GM12891 (cell line): ENCODE measurements at regions not wholly inside any gene's neighbourhood (a gene's known extent, or its start where the extent isn't known, plus 50 kb on each side); places are given as distances from the start of the nearest gene placed in this dataset.

Experiments
- PAX5 ChIP-seq: IDR thresholded peaks from 2 replicates; pipeline ENCODE4 v1.6.1; 2011; ENCODE audit warnings: low read length, moderate library complexity, mild to moderate bottlenecking; ENCODE audit not compliant: insufficient read depth, severe bottlenecking
- POLR2A ChIP-seq: IDR thresholded peaks from 2 replicates; pipeline ENCODE4 v1.6.1; 2011; ENCODE audit warnings: low read depth, low read length, control low read depth
- POLR2AphosphoS5 ChIP-seq: IDR thresholded peaks from 2 replicates; pipeline ENCODE4 v1.6.1; 2011; ENCODE audit warnings: low read depth, low read length, control low read depth
- SPI1 ChIP-seq: IDR thresholded peaks from 2 replicates; pipeline ENCODE4 v1.6.1; 2011; ENCODE audit warnings: low read depth, low read length, control low read depth
- TAF1 ChIP-seq: IDR thresholded peaks from 2 replicates; pipeline ENCODE4 v1.6.1; 2011; ENCODE audit warnings: low read depth, low read length, control low read depth

- TF ChIP-seq POLR2AphosphoS5 (no peak), POLR2A (no peak), TAF1 (no peak), SPI1 (no peak), PAX5 (no peak)
Observed at GRCh38 chr2:81703831-81704230, 1399.3 kb upstream of the LRRTM1 start.
